IMR-90 (cell line): ENCODE measurements at regions not wholly inside any gene's neighbourhood (a gene's known extent, or its start where the extent isn't known, plus 50 kb on each side); places are given as distances from the start of the nearest gene placed in this dataset.

ENCODE experiments used
- ATAC-seq: fragments of 200-7000 bp; cut with Tn5 transposase; 2 replicates; pipeline ENCODE4 v1.9.1; 2020; ENCODE audit warnings: low read depth, mild to moderate bottlenecking, moderate library complexity
- BruUV-seq: library from RNA; stranded (reverse); fragments of 400-500 nt; replicated peaks from 2 replicates; lab custom pipeline; 2021; lab: Mats Ljungman, UMichigan
- CTCF ChIA-PET: fragments of 300-600 bp; formaldehyde crosslinking; extraction: SDS; loops from one replicate; lab custom pipeline; 2021; ENCODE audit warnings: antibody characterized with exemption; lab: Yijun Ruan, JAX
- POLR2A ChIA-PET: fragments of 300-600 bp; sonication (Branson Sonifier 250); formaldehyde crosslinking; loops from one replicate; lab custom pipeline; 2022; ENCODE audit warnings: antibody characterized with exemption; ENCODE audit not compliant: unreplicated experiment; lab: Charles Lee
- DNase-seq: peaks from one replicate; pipeline ENCODE4 v3.0.0; 2013
- H2AFZ ChIP-seq: replicated peaks from 2 replicates; pipeline ENCODE3; 2013; ENCODE audit warnings: low read length, mild to moderate bottlenecking; ENCODE audit not compliant: poor library complexity
- H2AK5ac ChIP-seq: 2 replicates; pipeline ENCODE4 v1.6.1; 2013; ENCODE audit warnings: low read depth, low read length, inconsistent platforms
- H2AK9ac ChIP-seq: replicated peaks from 2 replicates; pipeline ENCODE3; 2013; ENCODE audit warnings: mild to moderate bottlenecking, low read depth, low read length, moderate library complexity; ENCODE audit not compliant: poor library complexity
- H2BK120ac ChIP-seq: 2 replicates; pipeline ENCODE4 v1.6.1; 2013; ENCODE audit warnings: low read depth, low read length, inconsistent platforms
- H2BK15ac ChIP-seq: 3 replicates; pipeline ENCODE4 v1.6.1; 2013; ENCODE audit warnings: low read depth, low read length, inconsistent platforms
- H2BK20ac ChIP-seq: 2 replicates; pipeline ENCODE4 v1.6.1; 2013; ENCODE audit warnings: low read depth, mild to moderate bottlenecking, inconsistent platforms, low read length, moderate library complexity
- H2BK5ac ChIP-seq: 2 replicates; pipeline ENCODE4 v1.6.1; 2013; ENCODE audit warnings: mild to moderate bottlenecking, low read depth, low read length, inconsistent platforms; ENCODE audit not compliant: poor library complexity, severe bottlenecking
- H3K14ac ChIP-seq: replicated peaks from 2 replicates; pipeline ENCODE4 v1.6.1; 2013; ENCODE audit warnings: low read depth, low read length, inconsistent platforms
- H3K18ac ChIP-seq: 2 replicates; pipeline ENCODE4 v1.6.1; 2013; ENCODE audit warnings: low read depth, low read length, control low read depth
- H3K23ac ChIP-seq: 2 replicates; pipeline ENCODE4 v1.6.1; 2013; ENCODE audit warnings: low read depth, low read length, inconsistent platforms
- H3K27ac ChIP-seq: 2 replicates; pipeline ENCODE4 v1.5.1; 2013; ENCODE audit warnings: mild to moderate bottlenecking, control low read depth, low read length; ENCODE audit not compliant: insufficient read depth
- H3K27me3 ChIP-seq: 2 replicates; pipeline ENCODE4 v1.6.1; 2013; ENCODE audit warnings: low read length; ENCODE audit not compliant: control insufficient read depth, insufficient read depth
- H3K36me3 ChIP-seq: 2 replicates; pipeline ENCODE4 v1.6.1; 2013; ENCODE audit warnings: low read length, mixed read lengths; ENCODE audit not compliant: control insufficient read depth, insufficient read depth
- H3K4ac ChIP-seq: 2 replicates; pipeline ENCODE4 v1.6.1; 2013; ENCODE audit warnings: low read depth, low read length, inconsistent platforms
- H3K4me1 ChIP-seq: 2 replicates; pipeline ENCODE4 v1.6.1; 2013; ENCODE audit warnings: low read length, mixed read lengths; ENCODE audit not compliant: control insufficient read depth, insufficient read depth
- H3K4me2 ChIP-seq: 2 replicates; pipeline ENCODE4 v1.6.1; 2013; ENCODE audit warnings: low read depth, mild to moderate bottlenecking, control low read depth, low read length, moderate library complexity
- H3K4me3 ChIP-seq: 2 replicates; pipeline ENCODE4 v1.5.1; 2013; ENCODE audit warnings: low read depth, mild to moderate bottlenecking, control low read depth, low read length, moderate library complexity; ENCODE audit not compliant: insufficient read depth
- H3K56ac ChIP-seq: 2 replicates; pipeline ENCODE4 v1.6.1; 2013; ENCODE audit warnings: low read length, inconsistent platforms; ENCODE audit not compliant: insufficient read depth; ENCODE audit errors: extremely low read depth
- H3K79me1 ChIP-seq, 2 experiments: 2 replicates each; pipeline ENCODE4 v1.6.1; 2013; ENCODE audit warnings: low read length in 2 of 2, inconsistent platforms in 1 of 2, low read depth in 1 of 2
- H3K9ac ChIP-seq: 2 replicates; pipeline ENCODE4 v1.6.1; 2013; ENCODE audit warnings: low read depth, low read length, control low read depth
- H3K9me1 ChIP-seq: 2 replicates; pipeline ENCODE4 v1.6.1; 2013; ENCODE audit warnings: low read length, inconsistent platforms; ENCODE audit not compliant: insufficient read depth
- H3K9me3 ChIP-seq: 2 replicates; pipeline ENCODE4 v1.6.1; 2013; ENCODE audit warnings: low read length; ENCODE audit not compliant: control insufficient read depth, insufficient read depth
- H4K20me1 ChIP-seq: 2 replicates; pipeline ENCODE4 v1.6.1; 2013; ENCODE audit warnings: low read length, inconsistent platforms; ENCODE audit not compliant: insufficient read depth
- H4K5ac ChIP-seq: 2 replicates; pipeline ENCODE4 v1.6.1; 2013; ENCODE audit warnings: mild to moderate bottlenecking, low read depth, low read length, control low read depth
- H4K8ac ChIP-seq, 2 experiments: 2 replicates each; pipeline ENCODE4 v1.6.1; 2013; ENCODE audit warnings: low read depth in 2 of 2, low read length in 2 of 2, control low read depth in 1 of 2, inconsistent platforms in 1 of 2
- H4K91ac ChIP-seq: 2 replicates; pipeline ENCODE4 v1.6.1; 2013; ENCODE audit warnings: low read depth, low read length, inconsistent platforms; ENCODE audit not compliant: insufficient read depth
- BHLHE40 ChIP-seq: fragments of 150-350 bp; IDR thresholded peaks from 2 replicates; pipeline ENCODE4 v1.6.1; 2016; ENCODE audit warnings: mild to moderate bottlenecking, low read depth, low read length
- CEBPB ChIP-seq: IDR thresholded peaks from 2 replicates; pipeline ENCODE4 v1.6.1; 2012; ENCODE audit warnings: low read depth, low read length, improper control_type of control experiment
- CHD1 ChIP-seq: IDR thresholded peaks from 2 replicates; pipeline ENCODE4 v1.6.1; 2012; ENCODE audit warnings: low read depth, low read length, improper control_type of control experiment
- ELK1 ChIP-seq: fragments of 150-350 bp; IDR thresholded peaks from 2 replicates; pipeline ENCODE4 v1.6.1; 2016; ENCODE audit warnings: low read depth, mild to moderate bottlenecking, low read length, moderate library complexity, borderline replicate concordance
- MAFK ChIP-seq: IDR thresholded peaks from 2 replicates; pipeline ENCODE4 v1.6.1; 2012; ENCODE audit warnings: low read depth, low read length, improper control_type of control experiment
- MAZ ChIP-seq: IDR thresholded peaks from 2 replicates; pipeline ENCODE4 v1.6.1; 2012; ENCODE audit warnings: low read depth, mild to moderate bottlenecking, low read length, improper control_type of control experiment, moderate library complexity, borderline replicate concordance
- MXI1 ChIP-seq: IDR thresholded peaks from 2 replicates; pipeline ENCODE4 v1.6.1; 2012; ENCODE audit warnings: low read depth, mild to moderate bottlenecking, low read length, moderate library complexity, borderline replicate concordance
- NFE2L2 ChIP-seq: fragments of 150-350 bp; IDR thresholded peaks from 2 replicates; pipeline ENCODE4 v1.6.1; 2016; ENCODE audit warnings: low read depth, mild to moderate bottlenecking, low read length
- POLR2A ChIP-seq: IDR thresholded peaks from 2 replicates; pipeline ENCODE4 v1.6.1; 2012; ENCODE audit warnings: mild to moderate bottlenecking, low read depth, low read length
- RAD21 ChIP-seq: IDR thresholded peaks from 2 replicates; pipeline ENCODE4 v1.6.1; 2012; ENCODE audit warnings: low read length, improper control_type of control experiment
- RCOR1 ChIP-seq: IDR thresholded peaks from 2 replicates; pipeline ENCODE4 v1.6.1; 2012; ENCODE audit warnings: mild to moderate bottlenecking, low read length, improper control_type of control experiment; ENCODE audit not compliant: insufficient replicate concordance
- RFX5 ChIP-seq: IDR thresholded peaks from 2 replicates; pipeline ENCODE4 v1.8.0; 2012; ENCODE audit warnings: low read depth, mild to moderate bottlenecking, low read length, moderate library complexity
- SMC3 ChIP-seq: fragments of 150-350 bp; IDR thresholded peaks from 2 replicates; pipeline ENCODE4 v1.6.1; 2016; ENCODE audit warnings: low read depth, mild to moderate bottlenecking, antibody characterized with exemption, low read length, moderate library complexity
- USF2 ChIP-seq: fragments of 150-350 bp; IDR thresholded peaks from 2 replicates; pipeline ENCODE4 v1.6.1; 2017; ENCODE audit warnings: mild to moderate bottlenecking, antibody characterized with exemption, low read length, low read depth
- WGBS, 2 experiments: methylation state at CpG; one replicate each; pipeline versions ENCODE4 v1.1.5 to v1.1.7; 2013; ENCODE audit warnings: missing lambda C conversion rate in 2 of 2; ENCODE audit not compliant: insufficient read length in 1 of 2; ENCODE audit errors: extremely low coverage in 2 of 2; 5-methylcytosine and 5-hydroxymethylcytosine counted together
- dilution Hi-C: fragments of 300-500 bp; cut with HindIII; formaldehyde crosslinking; loops from one replicate; pipeline ENCODE4 v1.14.3; 2018; ENCODE audit warnings: low sequenced_read_pairs; ENCODE audit not compliant: unreplicated experiment
- in situ Hi-C: fragments of 300-500 bp; cut with MboI; formaldehyde crosslinking; loops from 3 replicates; pipeline ENCODE4 v1.14.3; 2019; ENCODE audit warnings: low sequenced_read_pairs, inconsistent platforms, mixed read lengths
- intact Hi-C: fragments of 100-400 bp; cut with micrococcal nuclease; formaldehyde crosslinking; loops from 2 replicates; pipeline ENCODE4 v1.10.0; 2022

- H4K20me1 ChIP-seq: no peaks in the 10 kb centered on the region
- DNase-seq (no peak), ATAC-seq (no peak)
- H3K4ac ChIP-seq: no peak overlapping the region
- H3K9me1 ChIP-seq: no peaks in the 10 kb centered on the region
- H4K91ac ChIP-seq: no peak overlapping the region
- H2BK15ac ChIP-seq: no peak overlapping the region
- H2BK5ac ChIP-seq: no peak overlapping the region
- no peaks in the 10 kb centered on the region for H3K9me3 ChIP-seq
- no peak overlapping the region for H3K4me2 ChIP-seq
- no peaks in the 10 kb centered on the region for H3K36me3 ChIP-seq
- intact Hi-C loops (no loop called here), dilution Hi-C loops (no loop called here), in situ Hi-C loops (no loop called here)
- no TSS peak for BruUV-seq
- H3K9ac ChIP-seq: no peak overlapping the region
- TF ChIP-seq ELK1 (no peak), MAFK (no peak), RCOR1 (no peak), BHLHE40 (no peak), RAD21 (no peak), NFE2L2 (no peak), CEBPB (no peak), SMC3 (no peak), MXI1 (no peak), RFX5 (no peak), POLR2A (no peak), CHD1 (no peak), USF2 (no peak), MAZ (no peak)
- WGBS, 2 experiments: no CpG with 5 or more reads among the region's 3 CpGs
- no peak overlapping the region for H3K27ac ChIP-seq
- H3K4me3 ChIP-seq: no peak overlapping the region
- no peaks in the 10 kb centered on the region for H3K79me1 ChIP-seq
- CTCF ChIA-PET: no interaction called here
- no peak overlapping the region for H2BK120ac ChIP-seq
- H2AK5ac ChIP-seq: no peak overlapping the region
- no peak overlapping the region for H2BK20ac ChIP-seq
- H2AFZ ChIP-seq: no peak overlapping the region
- H3K4me1 ChIP-seq: no peaks in the 10 kb centered on the region
- no peak overlapping the region for H3K14ac ChIP-seq
- no peak overlapping the region for H3K18ac ChIP-seq
- H2AK9ac ChIP-seq: no peak overlapping the region
- no peak overlapping the region for H4K8ac ChIP-seq
- peaks cover 9% of the 10 kb centered on the region for H3K27me3 ChIP-seq
- H4K5ac ChIP-seq: no peak overlapping the region
- H3K56ac ChIP-seq: no peak overlapping the region
- POLR2A ChIA-PET: no interaction called here
- H3K23ac ChIP-seq: no peak overlapping the region
Observed at GRCh38 chr7:24502135-24502488, 71.1 kb upstream of the PALS2 start.
